PC-3 (cell line): ENCODE measurements at regions not wholly inside any gene's neighbourhood (a gene's known extent, or its start where the extent isn't known, plus 50 kb on each side); places are given as distances from the start of the nearest gene placed in this dataset.

ENCODE experiments used
- ATAC-seq: fragments of 200-7000 bp; cut with Tn5 transposase; 2 replicates; pipeline ENCODE4 v1.9.1; 2020; ENCODE audit warnings: mild to moderate bottlenecking, moderate library complexity
- BruUV-seq: library from RNA; stranded (reverse); fragments of 400-500 nt; replicated peaks from 2 replicates; lab custom pipeline; 2021; lab: Mats Ljungman, UMichigan
- CTCF ChIA-PET: fragments of 300-600 bp; sonication (Branson Sonifier 250); formaldehyde crosslinking; loops from one replicate; lab custom pipeline; 2022; ENCODE audit warnings: antibody characterized with exemption; lab: Charles Lee
- POLR2A ChIA-PET: fragments of 300-600 bp; sonication (Branson Sonifier 250); formaldehyde crosslinking; loops from one replicate; lab custom pipeline; 2022; ENCODE audit warnings: antibody characterized with exemption; ENCODE audit not compliant: unreplicated experiment; lab: Charles Lee
- DNase-seq: peaks from one replicate; pipeline ENCODE4 v3.0.0-alpha.2; 2015
- H2AFZ ChIP-seq: fragments of 300-600 bp; sonication (generic); 2 replicates; pipeline ENCODE4 v1.6.0; 2016; ENCODE audit warnings: antibody characterized with exemption, low read length
- H3F3A ChIP-seq: fragments of 300-600 bp; sonication (generic); one replicate; pipeline ENCODE4 v1.6.0; 2017; ENCODE audit warnings: antibody characterized with exemption, low read length, control low read depth, mild to moderate bottlenecking; ENCODE audit not compliant: unreplicated experiment
- H3K27ac ChIP-seq: fragments of 300-600 bp; sonication (generic); 2 replicates; pipeline ENCODE4 v1.5.1; 2016; ENCODE audit warnings: mild to moderate bottlenecking, low read length
- H3K27me3 ChIP-seq: fragments of 300-600 bp; sonication (generic); 2 replicates; pipeline ENCODE4 v1.6.1; 2016; ENCODE audit warnings: low read length, mixed read lengths
- H3K36me3 ChIP-seq: fragments of 300-600 bp; sonication (generic); 2 replicates; pipeline ENCODE4 v1.6.1; 2016; ENCODE audit warnings: low read depth, mixed run types, low read length, mixed read lengths
- H3K4me1 ChIP-seq: fragments of 300-600 bp; sonication (generic); 2 replicates; pipeline ENCODE4 v1.5.1; 2016; ENCODE audit warnings: low read length; ENCODE audit not compliant: insufficient read depth
- H3K4me2 ChIP-seq: fragments of 300-600 bp; sonication (generic); 2 replicates; pipeline ENCODE4 v1.6.0; 2016; ENCODE audit warnings: low read length
- H3K4me3 ChIP-seq: fragments of 300-600 bp; sonication (generic); 2 replicates; pipeline ENCODE4 v1.5.1; 2016; ENCODE audit warnings: mild to moderate bottlenecking, low read length, mixed read lengths
- H3K79me2 ChIP-seq: fragments of 300-600 bp; sonication (generic); 2 replicates; pipeline ENCODE4 v1.6.1; 2017; ENCODE audit warnings: low read length, mixed read lengths
- H3K9ac ChIP-seq: fragments of 300-600 bp; sonication (generic); 2 replicates; pipeline ENCODE4 v1.6.0; 2016; ENCODE audit warnings: mild to moderate bottlenecking, low read length
- H3K9me2 ChIP-seq: fragments of 300-600 bp; sonication (generic); replicated peaks from 2 replicates; pipeline ENCODE4 v1.6.1; 2016; ENCODE audit warnings: mixed run types, low read length, mixed read lengths
- H3K9me3 ChIP-seq: fragments of 300-600 bp; sonication (generic); 2 replicates; pipeline ENCODE4 v1.6.1; 2016; ENCODE audit warnings: low read length, mixed read lengths
- H4K20me1 ChIP-seq: fragments of 300-600 bp; sonication (generic); 2 replicates; pipeline ENCODE4 v1.6.1; 2016; ENCODE audit warnings: low read length, mixed read lengths
- EZH2 ChIP-seq: fragments of 300-600 bp; sonication (generic); IDR thresholded peaks from one replicate; pipeline ENCODE4 v1.6.1; 2017; ENCODE audit warnings: antibody characterized with exemption, mild to moderate bottlenecking, low read length; ENCODE audit not compliant: unreplicated experiment
- EZH2phosphoT487 ChIP-seq: fragments of 300-600 bp; sonication (generic); IDR thresholded peaks from 2 replicates; pipeline ENCODE4 v1.6.1; 2018; ENCODE audit warnings: mild to moderate bottlenecking, antibody characterized with exemption, low read length, borderline replicate concordance
- intact Hi-C: fragments of 100-400 bp; cut with micrococcal nuclease; formaldehyde crosslinking; loops from 2 replicates; pipeline ENCODE4 v1.9.0; 2023
- TF ChIP-seq, protein P1 (sequence below): fragments of 300-600 bp; sonication (generic); conservative IDR thresholded peaks from 2 replicates; pipeline ENCODE4 v1.5.1; 2017; ENCODE audit warnings: antibody characterized with exemption, low read depth, mild to moderate bottlenecking, low read length

DNA sequence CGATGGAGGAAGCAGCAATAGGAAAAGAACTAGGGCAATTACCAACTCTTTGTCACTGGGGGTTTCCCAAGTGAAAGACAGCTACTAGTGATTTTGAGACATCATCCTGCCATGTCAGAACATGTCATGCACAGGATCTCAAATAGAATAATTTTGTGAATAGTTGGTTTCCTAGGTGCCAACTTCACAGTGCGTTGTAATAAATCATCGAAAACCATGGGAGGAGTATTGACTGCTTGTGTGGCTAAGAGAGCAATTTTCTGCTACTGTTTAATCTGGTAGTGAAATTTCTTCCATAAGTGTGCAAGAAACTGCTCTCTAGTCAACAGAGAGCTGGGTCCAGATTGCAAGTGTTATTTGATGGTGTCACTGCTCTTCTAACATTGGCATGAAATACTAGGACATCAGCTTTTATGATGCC, 168.6 kb downstream of the NNT start:
- ATAC-seq (no peak), DNase-seq (no peak)
- no peak overlapping the region for H3K9ac ChIP-seq
- CTCF ChIA-PET: no interaction called here
- H3F3A ChIP-seq: no peaks in the 10 kb centered on the region
- H3K9me2 ChIP-seq: no peaks in the 10 kb centered on the region
- TF ChIP-seq EZH2: no peak
- TF ChIP-seq EZH2phosphoT487: no peak
- TF ChIP-seq, protein P1, sequence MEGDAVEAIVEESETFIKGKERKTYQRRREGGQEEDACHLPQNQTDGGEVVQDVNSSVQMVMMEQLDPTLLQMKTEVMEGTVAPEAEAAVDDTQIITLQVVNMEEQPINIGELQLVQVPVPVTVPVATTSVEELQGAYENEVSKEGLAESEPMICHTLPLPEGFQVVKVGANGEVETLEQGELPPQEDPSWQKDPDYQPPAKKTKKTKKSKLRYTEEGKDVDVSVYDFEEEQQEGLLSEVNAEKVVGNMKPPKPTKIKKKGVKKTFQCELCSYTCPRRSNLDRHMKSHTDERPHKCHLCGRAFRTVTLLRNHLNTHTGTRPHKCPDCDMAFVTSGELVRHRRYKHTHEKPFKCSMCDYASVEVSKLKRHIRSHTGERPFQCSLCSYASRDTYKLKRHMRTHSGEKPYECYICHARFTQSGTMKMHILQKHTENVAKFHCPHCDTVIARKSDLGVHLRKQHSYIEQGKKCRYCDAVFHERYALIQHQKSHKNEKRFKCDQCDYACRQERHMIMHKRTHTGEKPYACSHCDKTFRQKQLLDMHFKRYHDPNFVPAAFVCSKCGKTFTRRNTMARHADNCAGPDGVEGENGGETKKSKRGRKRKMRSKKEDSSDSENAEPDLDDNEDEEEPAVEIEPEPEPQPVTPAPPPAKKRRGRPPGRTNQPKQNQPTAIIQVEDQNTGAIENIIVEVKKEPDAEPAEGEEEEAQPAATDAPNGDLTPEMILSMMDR: no peak
- no peaks in the 10 kb centered on the region for H3K36me3 ChIP-seq
- H3K4me3 ChIP-seq: no peak overlapping the region
- H3K4me2 ChIP-seq: no peak overlapping the region
- no peak overlapping the region for H3K27ac ChIP-seq
- no peak overlapping the region for H2AFZ ChIP-seq
- intact Hi-C loops: no loop called here
- H4K20me1 ChIP-seq: no peaks in the 10 kb centered on the region
- H3K79me2 ChIP-seq: no peaks in the 10 kb centered on the region
- no peaks in the 10 kb centered on the region for H3K27me3 ChIP-seq
- H3K4me1 ChIP-seq: 0 out of 2 replicates have a peak, but pooled peaks cover 5% of the 10 kb centered on the region
- POLR2A ChIA-PET: no interaction called here
- H3K9me3 ChIP-seq: no peaks in the 10 kb centered on the region
- BruUV-seq: no TSS peak

DNA sequence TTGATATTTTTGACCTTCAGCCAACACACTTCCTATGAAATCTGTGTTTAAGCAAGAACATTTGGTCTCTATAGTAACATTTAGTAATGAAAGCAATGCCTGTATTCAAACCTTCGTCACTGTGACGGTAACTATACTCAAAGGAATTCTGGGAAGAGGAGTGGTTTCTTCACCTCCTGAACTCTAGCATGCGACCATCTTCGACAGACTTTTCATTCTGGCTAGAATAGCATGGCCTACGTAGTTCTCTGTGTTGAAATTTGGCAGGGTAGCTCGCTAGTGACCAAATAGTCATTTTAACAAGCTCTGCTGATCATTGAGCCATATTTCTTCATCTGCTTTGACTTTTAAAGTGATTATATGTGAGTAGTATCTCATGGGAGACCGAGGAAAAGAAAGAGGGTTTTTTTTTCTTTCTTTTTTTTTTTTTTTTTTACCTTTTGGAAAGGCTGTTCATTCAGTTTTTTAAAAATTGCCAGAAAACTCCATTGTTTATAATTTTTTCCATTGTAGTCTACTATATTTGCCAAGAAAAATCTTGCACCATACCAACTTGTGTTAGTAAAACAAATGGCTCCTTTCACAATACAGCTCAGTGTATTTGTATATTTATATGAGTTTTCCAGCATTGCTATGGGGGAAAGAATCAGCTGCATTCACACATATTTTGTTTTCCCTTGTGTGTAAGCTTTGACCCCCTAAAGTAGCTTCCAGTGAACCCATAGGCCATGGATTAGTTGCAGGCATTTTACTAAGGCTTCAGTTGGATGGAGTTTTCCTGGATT, 166.8 kb downstream of the NNT start:
- no TSS peak for BruUV-seq
- H3K4me1 ChIP-seq: 0 out of 2 replicates have a peak, but pooled peaks cover 5% of the 10 kb centered on the region
- DNase-seq: no peak

More for the DNA sequence above, 166.8 kb downstream of the NNT start:
- Histone ChIP-seq H3K36me3 (no peaks in the 10 kb centered on the region), H2AFZ (no peak overlapping the region), H3K4me2 (no peak overlapping the region), H3K9ac (no peak overlapping the region), H3F3A (no peaks in the 10 kb centered on the region), H3K9me2 (no peaks in the 10 kb centered on the region), H3K27ac (no peak overlapping the region), H3K9me3 (no peaks in the 10 kb centered on the region), H4K20me1 (no peaks in the 10 kb centered on the region), H3K27me3 (no peaks in the 10 kb centered on the region), H3K4me3 (no peak overlapping the region), H3K79me2 (no peaks in the 10 kb centered on the region)
- ChIA-PET CTCF (no interaction called here), POLR2A (no interaction called here)
- TF ChIP-seq EZH2 (no peak), EZH2phosphoT487 (no peak)
- TF ChIP-seq, protein P1: no peak
- ATAC-seq: no peak
- intact Hi-C loops: no loop called here
